GM10266 (cell line): ENCODE measurements at regions not wholly inside any gene's neighbourhood (a gene's known extent, or its start where the extent isn't known, plus 50 kb on each side); places are given as distances from the start of the nearest gene placed in this dataset.

ENCODE experiments used
- DNase-seq: peaks from one replicate; pipeline ENCODE4 v3.0.0; 2012; ENCODE audit errors: extremely low spot score
- CTCF ChIP-seq: IDR thresholded peaks from 2 replicates; pipeline ENCODE4 v1.5.1; 2012; ENCODE audit warnings: mild to moderate bottlenecking, low read depth; ENCODE audit not compliant: control insufficient read depth, insufficient read depth; ENCODE audit errors: missing control alignments

- no peak for DNase-seq
- TF ChIP-seq CTCF: no peak
These were observed 667.9 kb upstream of the CDH7 start for GRCh38 chr18:65082907-65083306.

GRCh38 chr18:65081786-65082185, 669.0 kb upstream of the CDH7 start:
- no peak for TF ChIP-seq CTCF
- DNase-seq: no peak

- no peak for TF ChIP-seq CTCF
- no peak for DNase-seq
These were observed 677.7 kb upstream of the CDH7 start for GRCh38 chr18:65073060-65073550.

GRCh38 chr18:65057439-65058083, 693.3 kb upstream of the CDH7 start:
- no peak for TF ChIP-seq CTCF
- DNase-seq: no peak

GRCh38 chr18:65056575-65056974, 694.2 kb upstream of the CDH7 start:
- no peak for DNase-seq
- no peak for TF ChIP-seq CTCF

GRCh38 chr18:65049586-65049985, 701.2 kb upstream of the CDH7 start:
- no peak for DNase-seq

More at GRCh38 chr18:65049586-65049985, 701.2 kb upstream of the CDH7 start:
- no peak for TF ChIP-seq CTCF
